IPS-NIHi11 (cell line): ENCODE measurements at regions not wholly inside any gene's neighbourhood (a gene's known extent, or its start where the extent isn't known, plus 50 kb on each side); places are given as distances from the start of the nearest gene placed in this dataset.
A peak's percentile ranks its signal among the peaks of the same experiment; 100 is the strongest.
"Not testable (repeated sequence)": the region's sequence is repeated elsewhere in the genome, so short reads cannot be mapped to it uniquely, and the experiment has no call there.

ENCODE experiments used
- DNase-seq: peaks from one replicate; pipeline ENCODE4 v3.0.0; 2012; ENCODE audit warnings: mixed read lengths, low spot score

DNA sequence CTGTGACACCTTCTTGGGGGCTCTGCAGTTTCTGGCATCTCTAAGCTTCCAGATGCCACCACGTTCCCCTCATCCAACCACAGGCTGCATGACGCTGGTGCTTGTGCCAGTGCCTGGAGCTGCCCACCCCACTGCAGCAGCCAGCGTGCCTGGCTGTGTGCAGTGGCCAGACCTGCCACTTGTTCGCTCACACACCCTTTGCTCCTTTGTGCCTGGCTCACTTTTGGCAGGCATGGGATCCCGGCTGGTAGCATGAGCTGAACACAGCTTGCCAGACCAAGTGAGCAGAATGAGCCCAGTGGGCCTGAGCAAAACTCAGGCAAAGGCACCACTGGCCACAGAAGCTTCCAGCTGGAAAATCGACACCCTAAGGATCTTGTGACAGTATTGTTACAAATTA lies 562.9 kb upstream of the ACO1 start:
- DNase-seq, result no peak

DNA sequence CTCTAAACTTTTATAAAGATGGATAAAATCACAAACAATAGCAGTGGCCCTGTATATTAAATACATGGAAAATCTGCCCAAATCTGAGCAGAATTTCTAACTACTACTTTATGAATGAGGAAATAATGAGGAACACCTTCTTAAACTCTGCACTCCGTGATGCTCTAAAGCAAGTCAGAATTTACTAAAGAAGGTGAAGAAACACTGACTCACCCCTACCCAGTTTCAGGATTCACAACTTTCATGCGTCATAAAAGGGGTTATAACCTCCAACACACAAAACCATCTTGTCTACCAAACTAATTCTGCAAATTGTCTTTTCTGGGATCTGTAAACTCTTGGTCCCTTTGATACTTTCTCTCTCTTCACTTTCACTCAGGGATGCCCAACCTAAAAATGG lies 561.1 kb upstream of the ACO1 start:
- no peak for DNase-seq

DNA sequence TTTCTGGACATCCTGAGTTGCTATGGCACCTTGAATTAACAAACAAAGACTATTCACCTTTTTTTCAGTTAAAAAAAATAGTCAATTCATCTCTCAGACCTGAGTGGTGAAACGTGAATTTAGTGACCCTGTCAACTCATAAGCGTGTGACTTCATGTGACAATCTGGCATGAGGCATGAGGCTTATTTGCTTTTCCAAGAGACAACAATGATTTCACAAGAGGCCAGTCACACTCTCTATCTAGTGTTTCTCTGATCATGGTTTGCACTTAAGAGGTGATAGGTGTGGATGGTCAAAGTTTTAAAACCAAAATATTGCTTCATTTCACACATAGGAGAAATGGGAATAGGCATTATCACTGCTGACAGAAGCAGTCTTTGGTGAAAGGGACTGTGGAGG lies 559.6 kb upstream of the ACO1 start:
- DNase-seq, result no peak

DNA sequence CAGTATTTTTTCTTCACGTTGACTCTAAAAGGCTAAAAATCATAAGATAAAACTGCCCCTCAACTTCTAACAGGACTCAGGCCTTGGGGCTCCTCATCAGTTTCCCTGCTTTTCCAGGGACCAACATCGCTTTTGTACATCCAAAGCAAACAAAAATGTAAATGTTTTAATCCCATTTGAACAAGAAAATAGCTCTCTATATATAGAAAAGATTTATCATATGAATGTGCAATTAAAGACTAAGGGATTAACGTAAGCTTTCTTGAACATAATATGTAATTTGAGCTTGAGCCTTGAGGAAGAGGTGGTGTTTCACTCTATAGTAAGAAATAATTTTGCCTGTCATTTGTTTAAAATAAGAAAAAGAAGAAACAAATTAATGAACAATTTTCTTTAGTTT lies 547.2 kb upstream of the ACO1 start:
- DNase-seq, result no peak

DNA sequence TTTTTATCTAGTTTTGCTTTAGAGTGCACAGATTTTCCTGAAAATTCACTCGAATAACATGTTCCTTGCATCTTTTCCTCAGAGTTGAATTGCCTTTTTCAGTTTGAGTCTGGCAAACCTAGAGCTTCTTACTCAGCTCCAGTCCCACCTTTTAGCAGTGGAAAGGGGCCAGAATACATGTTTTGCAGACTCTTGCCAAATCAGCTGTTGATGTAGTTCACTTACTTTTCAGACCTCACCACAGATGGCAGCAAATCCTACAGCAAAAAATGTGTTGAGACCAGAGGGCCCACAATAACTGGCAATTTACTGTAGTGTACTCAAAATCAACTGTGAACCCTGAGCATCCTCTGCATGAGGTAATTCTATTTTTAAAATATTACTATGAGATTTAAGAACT lies 545.2 kb upstream of the ACO1 start:
- DNase-seq, result no peak

DNA sequence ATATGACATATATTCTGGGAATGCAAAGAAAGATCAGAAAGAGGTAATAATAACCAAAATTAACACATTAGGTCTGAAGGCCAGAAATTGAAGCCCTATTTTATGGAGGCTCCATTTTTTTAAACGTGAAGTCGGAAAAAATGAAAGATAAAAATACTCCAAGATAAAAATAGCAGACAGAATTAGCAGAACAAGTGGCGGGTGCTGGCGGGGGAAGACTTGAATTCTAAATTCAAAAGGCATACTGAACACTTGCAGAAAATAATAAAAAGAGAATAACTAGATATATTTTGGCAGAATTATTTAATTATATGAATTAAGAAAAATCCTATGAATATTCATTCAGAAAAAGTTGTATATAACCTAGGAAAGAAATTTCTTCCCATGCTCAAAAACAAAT lies 543.7 kb upstream of the ACO1 start:
- no peak for DNase-seq

DNA sequence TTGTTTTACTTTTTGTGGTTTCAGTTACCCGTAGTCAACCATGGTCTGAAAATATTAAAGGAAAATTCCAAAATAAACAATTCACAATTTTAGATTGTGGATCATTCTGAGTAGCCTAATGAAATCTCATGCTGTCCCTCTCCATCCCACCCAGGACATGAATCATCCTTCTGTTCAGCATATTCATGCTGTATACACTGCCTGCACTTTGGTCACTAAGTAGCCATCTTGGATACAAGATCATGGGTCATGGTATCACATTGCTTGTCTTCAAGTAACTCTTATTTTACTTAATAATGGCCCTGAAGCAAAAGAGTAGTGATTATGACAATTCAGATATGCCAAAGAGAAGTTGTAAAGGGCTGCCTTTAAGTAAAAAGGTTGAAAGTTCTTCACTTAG lies 536.5 kb upstream of the ACO1 start:
- DNase-seq, result no peak

DNA sequence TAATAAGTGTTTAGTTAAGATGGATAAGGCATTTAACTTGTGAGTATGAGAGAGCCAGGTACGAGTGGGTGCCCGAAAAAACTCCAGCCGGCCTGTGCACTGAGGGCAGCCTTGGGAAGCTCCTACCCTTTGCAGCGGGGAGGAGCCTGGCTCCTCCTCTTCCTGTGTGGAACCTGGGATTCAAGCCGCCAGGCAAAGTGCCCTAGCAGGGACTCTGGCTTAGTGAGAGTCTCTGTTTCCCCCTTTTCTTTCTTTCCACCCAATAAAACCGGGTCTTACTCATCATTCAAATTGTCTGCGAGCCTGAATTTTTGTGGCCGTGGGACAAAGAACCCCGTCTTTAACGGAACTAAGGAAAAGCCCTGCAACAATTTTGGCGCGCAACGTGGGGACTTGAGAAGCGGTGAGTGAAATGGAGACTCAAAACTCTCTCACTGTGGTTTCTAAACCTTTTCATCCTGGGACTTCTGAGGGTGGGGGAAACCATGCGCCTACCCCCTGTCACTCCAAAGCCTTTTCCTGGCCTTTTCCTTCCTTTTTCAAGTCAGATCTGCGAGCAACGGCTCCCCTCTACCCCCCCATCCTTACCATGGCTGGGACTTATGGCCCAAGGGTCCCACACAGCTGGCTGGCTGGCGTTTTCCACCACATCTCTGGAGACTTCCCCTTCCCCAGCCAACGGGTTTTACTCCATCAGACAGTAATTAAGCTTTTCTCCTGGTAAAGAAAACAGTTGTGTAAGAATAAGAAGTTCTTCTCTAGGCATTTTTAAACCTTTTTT lies 535.7 kb upstream of the ACO1 start:
- no peak for DNase-seq

DNA sequence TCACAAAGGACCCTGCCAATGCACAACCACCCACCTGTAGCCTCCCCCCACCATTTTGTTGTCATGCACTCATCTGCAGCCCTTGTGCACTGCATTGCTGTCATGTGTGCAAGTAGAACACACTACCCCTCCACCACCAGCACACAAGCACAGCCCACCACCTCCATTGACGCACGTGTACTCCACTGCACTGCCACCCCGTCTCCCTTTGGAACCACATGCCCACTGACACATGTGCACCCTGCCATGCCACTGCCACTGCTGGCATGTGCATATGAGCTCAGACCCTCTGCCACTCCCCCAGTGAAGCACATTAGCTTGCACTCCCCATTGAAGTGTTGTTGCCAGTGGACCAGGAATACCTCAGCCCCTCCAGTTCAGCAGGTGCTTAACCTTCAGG lies 530.3 kb upstream of the ACO1 start:
- no peak for DNase-seq

DNA sequence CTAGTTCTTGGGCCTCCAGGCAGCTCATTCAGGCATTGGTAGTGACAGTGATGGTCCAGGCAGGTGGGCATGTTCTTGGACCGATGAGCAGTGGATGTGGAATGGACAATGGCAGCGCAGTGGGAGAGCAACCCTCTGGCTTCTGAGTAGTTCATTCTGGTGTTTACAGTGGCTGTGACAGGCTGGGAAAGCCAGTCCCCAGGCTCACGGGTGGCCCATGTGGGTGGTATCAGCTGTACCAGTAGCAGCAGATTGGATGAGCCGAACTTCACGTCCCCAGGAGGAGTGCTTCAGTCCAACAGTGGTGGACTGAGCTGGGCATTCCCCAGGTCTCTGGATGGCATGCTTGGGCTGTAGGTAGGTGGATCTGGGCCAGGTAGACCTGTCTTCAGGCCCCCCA lies 515.6 kb upstream of the ACO1 start:
- DNase-seq, result no peak

DNA sequence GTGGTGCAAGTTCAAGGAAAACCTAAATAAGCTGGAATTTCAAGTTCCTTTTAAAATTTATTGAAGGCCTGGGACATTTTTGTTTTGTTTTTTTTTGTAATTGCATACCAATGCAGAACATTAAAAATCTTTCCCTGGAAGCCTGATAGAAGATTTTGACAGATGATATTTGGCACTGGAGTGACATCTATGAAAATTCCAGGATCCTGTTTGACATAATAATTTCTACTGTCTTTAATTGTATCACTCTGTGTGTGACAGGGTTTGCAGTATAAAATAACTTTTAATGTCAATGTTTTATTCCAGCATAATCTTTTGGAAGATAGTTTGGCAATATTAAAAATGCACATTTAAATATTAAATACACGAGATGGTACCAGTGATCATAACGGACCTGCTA lies 514.2 kb upstream of the ACO1 start:
- DNase-seq, result no peak

DNA sequence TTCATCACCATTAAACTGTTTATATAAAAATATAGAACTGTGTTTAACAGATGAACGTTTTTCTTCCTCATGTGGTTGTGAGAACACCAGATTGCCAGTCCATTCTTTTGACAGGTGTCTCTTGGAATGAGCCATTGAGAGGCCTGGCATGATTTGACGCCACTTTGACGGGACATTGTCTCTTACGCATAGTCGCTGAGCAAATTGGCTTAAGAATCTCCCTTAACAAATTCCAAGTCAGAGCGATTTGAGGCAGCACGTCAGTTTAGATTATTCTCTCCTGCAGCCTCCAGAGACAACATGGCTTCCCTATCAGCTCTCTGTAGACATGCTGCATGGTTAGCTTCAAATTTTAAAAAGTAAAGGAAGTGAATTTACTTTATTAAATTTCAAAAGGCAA lies 510.7 kb upstream of the ACO1 start:
- no peak for DNase-seq

DNA sequence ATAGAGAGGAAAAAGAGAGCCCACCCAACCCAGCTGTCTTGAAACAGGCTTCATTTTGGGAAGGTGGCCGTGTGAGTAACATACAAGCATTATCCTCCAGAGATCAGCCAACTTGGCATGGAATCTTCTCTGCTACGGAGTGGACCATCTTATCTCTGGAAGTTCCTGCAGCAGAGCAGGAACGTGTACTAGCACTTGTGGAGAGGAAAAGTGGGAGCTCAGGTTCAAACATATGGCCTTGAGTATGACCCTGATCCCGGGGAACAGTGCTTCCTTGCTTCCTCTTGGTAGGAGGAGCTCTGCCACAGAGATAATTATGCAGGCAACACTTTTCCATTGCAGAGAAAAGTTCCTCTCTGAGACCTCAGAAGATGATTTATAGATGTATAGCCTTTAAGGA lies 490.4 kb upstream of the ACO1 start:
- no peak for DNase-seq

DNA sequence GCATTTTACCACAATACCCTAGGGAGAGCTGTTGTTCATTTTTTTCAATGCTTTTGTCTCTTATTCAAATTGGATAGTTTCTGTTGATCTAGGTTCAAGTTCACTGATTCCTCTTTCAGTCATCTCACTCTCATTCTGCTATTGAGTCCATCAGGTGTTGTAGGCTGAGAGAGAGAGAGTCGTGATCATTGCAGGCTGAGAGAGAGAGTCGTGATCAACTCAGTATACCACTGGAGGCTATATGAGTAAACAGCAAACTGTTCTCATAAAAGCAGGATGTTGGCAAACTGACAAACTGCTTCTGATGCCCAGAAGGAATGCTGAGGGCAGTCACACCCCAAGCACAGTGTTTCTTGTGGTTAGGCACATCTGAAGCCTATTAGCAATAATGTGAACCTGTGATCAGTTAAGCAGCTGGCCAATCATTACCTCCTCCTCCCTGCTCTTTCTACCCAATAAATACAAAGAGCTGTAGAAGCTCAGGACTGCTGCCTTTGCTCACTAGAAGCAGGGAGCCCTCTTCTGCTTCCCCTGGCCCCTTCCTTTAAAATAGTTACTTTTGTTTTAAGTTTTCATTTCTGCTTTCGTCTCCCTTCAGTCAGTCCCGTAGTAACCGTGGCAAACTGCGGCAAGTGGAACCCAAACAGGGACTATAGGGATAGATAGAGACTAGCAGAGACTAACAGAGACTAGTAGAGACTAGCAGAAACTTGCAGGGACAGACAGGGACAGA lies 476.1 kb upstream of the ACO1 start:
- DNase-seq, result no peak

DNA sequence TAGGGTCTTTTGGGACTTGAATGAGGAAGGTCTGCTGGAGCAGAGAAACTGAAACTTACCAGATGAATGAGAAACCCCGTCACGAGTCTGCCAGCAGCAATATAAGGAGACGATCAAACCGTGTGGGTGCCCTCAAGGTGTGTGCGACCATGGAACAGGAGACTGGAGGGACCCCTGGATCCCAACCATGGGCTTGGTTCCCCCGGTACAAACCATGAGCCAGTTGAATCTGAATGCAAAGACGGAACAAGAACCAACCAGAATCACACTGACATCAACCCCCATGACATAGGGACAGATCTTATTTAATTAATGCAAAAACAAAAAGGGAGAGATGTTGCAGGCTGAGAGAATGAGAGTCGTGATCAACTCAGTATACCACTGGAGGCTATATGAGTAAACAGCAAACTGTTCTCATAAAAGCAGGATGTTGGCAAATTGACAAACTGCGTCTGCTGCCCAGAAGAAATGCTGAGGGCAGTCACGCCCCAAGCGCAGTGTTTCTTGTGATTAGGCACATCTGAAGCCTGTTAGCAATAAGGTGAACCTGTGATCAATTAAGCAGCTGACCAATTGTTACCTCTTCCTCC lies 475.5 kb upstream of the ACO1 start:
- DNase-seq, result no peak

DNA sequence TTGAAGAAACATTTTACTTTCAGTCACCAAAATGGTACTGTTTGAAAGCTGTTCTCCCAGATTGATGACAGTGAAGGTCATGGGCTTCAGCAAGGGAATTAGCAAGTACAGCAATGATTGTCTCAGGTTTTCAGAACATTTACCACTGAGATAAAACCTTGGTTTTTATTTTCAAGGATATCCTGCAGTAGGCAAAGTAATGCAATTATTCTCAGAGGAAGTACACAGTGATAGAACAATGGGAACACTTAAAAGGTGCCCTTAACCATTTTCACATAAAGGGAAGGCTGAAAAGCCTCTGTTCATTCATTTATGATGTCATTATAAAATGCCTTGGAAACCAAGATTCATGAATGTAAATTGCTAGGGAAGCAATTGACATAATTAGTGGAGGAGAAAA lies 471.8 kb upstream of the ACO1 start:
- DNase-seq, result no peak

DNA sequence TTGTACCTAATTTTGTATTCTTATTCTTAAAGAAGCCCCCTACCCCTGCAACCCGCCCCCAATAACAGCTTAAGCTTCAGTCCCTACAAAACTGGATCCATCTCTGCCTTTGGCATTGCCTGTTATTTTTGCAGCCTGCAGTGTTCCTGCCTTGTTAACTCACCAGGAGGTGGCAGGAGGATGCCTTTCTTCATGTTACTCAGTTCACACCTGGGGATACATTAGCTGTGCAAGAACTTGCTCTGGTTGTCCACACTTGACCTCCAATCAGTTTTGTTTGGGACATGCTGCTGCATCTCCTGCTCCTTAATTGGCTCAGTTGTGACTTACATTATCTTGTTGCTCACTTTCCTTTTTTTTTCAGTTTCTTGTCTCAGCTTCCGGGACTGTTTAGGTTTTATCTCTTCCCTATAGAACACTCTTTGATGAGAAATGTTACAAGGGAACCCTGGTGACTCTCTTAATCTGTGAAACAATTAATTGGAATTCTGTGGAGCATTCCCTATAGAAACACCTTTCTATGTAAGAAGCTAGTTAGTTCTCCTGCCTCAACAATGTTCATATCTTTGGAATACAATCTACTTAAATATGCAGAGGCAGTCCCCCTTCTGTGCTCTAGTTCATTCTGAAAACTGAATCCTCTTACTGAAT lies 467.7 kb upstream of the ACO1 start:
- peak; percentile 34 for DNase-seq

DNA sequence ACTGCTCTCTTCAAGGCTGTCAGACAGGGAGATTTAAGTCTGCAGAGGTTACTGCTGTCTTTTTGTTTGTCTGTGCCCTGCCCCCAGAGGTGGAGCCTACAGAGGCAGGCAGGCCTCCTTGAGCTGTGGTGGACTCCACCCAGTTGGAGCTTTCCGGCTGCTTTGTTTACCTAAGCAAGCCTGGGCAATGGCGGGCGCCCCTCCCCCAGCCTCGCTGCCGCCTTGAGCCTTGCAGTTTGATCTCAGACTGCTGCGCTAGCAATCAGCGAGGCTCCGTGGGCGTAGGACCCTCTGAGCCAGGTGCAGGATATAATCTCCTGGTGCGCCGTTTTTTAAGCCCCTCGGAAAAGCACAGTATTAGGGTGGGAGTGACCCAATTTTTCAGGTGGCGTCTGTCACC lies 446.7 kb upstream of the ACO1 start:
- DNase-seq, result not testable (repeated sequence)

DNA sequence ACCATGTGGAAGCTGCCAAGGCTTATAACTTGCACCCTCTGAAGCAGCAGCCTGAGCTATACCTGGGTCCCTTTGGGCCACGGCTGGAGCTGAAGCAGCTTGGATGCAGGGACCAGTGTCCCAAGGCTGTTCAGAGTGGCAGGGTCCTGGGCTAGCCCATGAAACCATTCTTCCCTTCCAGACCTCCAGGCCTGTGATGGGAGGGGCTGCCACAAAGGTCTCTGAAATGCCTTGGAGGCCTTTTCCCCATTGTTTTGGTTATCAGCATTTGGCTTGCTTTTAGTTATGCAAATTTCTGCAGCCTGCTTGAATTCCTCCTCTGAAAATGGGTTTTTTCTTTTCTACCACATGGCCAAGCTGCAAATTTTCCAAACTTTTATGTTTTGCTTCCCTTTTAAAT lies 433.7 kb upstream of the ACO1 start:
- DNase-seq, result no peak

DNA sequence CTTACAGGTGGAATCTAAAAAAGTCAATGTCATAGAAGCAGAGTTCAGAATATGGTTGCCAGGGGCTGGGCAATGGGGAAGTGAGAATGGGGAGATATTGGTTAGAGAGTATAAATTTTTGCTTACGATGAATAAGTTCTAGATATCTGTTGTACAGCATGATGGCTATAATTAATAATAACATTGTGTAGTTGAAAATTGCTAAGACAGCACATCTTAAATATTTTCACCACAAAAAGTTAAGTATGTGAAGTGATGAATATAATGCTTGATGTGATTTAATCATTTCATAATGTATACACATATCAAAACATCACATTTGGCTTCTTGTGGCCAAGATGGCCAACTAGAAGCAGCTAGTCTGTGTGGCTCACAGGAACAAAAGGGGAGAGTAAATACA lies 425.9 kb upstream of the ACO1 start:
- DNase-seq, result no peak

DNA sequence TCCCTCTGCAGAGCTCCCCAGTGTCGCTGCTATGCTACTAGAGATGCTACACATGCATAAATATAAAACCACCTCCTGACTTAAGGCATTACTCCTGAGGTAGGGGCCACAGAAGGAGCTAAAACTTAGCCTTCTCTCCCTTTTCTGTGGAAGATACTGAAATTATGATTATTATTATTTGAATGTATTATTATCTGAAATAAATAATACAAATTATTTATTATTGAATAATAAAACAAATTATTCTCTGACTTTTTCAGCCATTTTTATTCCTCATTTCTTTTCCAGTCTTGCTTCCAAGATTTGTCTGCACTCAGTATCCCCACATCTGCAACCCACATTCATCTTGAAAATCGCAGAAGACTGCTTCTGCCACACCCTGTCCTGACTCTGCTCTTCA lies 414.9 kb upstream of the ACO1 start:
- DNase-seq, result no peak

DNA sequence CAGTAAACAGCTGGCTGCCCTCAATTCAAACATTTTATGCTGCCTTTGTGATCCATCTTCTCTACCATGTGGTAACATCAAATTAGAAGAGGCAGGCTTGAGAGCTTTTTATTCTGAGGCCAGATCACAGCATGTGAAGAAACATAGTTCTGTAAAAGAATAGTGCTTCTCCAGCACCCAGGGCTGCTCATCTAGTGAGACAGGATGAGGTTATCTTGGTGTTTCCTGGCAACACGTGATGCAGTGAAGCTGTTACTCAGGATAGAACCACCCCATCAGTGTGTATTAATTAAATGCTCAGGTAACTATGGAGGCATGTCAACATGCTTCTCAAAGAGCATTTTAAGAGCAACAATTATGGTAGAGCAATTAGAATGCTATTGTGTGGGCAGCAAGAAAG lies 400.5 kb upstream of the ACO1 start:
- no peak for DNase-seq

DNA sequence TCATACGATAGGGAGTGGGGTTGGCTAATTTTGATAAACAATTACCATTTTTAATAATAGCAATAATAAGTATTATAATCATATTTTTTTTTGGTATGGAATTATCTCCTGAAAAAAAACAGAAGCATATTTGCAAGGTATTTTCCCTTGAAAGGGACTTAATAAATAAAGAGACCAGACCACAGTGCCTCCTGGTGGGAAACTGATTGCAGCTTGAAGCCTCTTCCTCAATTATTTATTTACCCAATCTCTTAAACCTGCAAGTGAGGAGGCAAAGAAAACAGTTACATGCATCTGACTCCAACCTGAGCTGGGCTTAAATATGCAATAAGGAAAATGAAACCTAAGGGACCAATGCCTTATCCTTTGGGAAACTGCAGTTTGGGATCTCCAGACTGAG lies 388.1 kb upstream of the ACO1 start:
- DNase-seq, result no peak
